Activated gamma-delta T cell treated with Interleukin-2 at 50 U/mL for 16 hours (primary cell): ENCODE measurements at regions not wholly inside any gene's neighbourhood (a gene's known extent, or its start where the extent isn't known, plus 50 kb on each side); places are given as distances from the start of the nearest gene placed in this dataset.

ENCODE experiments used
- DNase-seq: peaks from one replicate; pipeline ENCODE4 v3.0.0-alpha.2; 2020

- no peak for DNase-seq
Observed at GRCh38 chr6:41474213-41474933, 71.8 kb upstream of the FOXP4 start.

GRCh38 chr6:41475164-41475563 is 71.0 kb upstream of the FOXP4 start:
- no peak for DNase-seq

DNA sequence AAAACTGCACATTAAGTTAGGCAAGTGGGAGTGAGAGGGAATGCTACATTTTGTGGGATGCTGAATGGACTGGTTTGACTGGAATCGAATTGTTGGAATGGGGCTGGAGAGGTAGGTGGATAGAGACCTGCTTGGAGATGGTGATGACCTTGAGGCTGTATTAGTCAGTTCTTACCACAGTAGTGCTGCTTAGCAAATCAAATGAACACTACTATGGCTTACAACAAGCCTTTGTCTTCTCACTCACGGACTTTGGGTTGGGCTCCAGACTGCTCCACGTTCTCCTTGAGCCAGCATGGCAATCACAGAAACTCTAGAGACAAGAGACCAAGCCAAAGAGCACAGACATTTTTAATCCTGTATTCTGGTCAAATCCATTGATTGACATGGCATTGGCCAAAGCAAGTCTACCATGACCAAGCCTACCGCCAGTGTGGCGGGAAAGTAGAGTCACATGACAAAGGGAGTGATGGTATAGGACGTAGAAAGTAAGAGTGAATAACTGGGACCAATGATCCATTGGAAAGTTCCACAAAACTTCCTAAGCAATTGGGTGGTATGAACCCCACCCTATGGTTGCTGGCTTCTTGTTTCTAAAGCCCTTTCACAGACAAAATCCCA is 70.3 kb upstream of the FOXP4 start:
- DNase-seq: no peak

DNA sequence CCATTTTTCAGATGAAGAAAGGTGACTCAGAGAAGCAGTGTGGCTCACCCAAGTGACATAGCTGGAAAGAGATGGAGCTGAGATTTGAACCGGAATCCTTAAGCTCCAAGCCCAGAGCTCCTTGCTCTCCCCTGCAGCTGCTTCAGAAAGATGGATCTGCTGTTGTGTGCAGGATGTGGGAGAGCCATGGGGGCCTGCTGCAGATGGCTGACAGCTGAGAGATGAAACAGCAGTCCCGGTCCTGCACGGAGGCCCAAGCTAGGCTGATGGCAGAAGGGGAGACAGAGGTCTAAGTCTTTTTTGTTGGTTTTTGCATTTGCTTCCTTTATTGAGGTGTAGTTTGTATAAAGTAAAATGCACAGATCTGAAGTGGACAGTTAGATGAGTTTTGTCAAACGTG is 69.8 kb upstream of the FOXP4 start:
- DNase-seq: no peak

DNA sequence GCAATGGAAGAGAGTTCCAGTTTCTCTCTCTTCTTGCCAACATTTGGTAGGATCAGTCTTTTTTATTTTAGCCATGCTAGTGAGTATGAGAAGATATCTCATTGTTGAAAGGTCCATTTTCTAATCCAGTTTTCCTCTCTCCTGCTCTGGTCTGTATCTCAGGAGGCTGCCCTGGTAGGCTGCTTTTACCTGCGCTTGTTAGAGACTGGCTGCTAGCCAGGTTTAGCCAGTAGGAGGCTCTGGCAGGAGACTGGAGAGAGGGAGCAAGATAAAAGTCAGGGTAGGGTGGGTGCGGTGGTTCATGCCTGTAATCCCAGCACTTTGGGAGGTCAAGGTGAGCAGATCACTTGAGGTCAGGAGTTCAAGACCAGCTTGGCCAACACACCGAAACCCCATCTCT is 68.6 kb upstream of the FOXP4 start:
- no peak for DNase-seq

GRCh38 chr6:41483943-41484342 is 62.2 kb upstream of the FOXP4 start:
- no peak for DNase-seq

DNA sequence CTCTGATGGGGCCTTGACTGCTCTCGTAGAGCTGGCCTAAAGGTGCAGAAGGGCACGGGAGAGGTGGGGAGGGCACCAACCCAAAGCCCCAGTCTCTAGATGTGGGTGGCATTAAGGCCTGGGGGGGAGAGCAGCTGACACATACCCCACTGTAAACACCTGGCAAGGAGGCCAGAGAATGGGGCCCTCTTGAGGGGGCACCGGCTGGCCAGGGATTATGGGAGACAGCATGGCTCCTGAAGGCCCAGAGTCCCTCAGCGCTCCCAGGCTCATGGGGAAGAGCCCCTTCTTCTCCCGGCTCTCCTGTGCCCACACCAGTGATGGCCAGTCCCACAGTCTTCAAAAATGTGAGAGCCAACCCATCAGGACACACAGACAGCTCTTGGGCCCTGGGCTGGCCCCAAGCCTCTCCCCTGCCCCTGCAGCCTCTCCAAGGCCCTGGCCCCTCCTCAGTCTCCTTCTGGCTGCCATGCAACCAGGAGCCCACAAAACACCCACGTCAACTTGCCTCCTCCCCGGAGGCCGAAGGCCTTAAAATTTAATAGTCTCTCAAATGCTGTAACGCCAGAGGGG is 58.2 kb upstream of the FOXP4 start:
- DNase-seq: no peak

DNA sequence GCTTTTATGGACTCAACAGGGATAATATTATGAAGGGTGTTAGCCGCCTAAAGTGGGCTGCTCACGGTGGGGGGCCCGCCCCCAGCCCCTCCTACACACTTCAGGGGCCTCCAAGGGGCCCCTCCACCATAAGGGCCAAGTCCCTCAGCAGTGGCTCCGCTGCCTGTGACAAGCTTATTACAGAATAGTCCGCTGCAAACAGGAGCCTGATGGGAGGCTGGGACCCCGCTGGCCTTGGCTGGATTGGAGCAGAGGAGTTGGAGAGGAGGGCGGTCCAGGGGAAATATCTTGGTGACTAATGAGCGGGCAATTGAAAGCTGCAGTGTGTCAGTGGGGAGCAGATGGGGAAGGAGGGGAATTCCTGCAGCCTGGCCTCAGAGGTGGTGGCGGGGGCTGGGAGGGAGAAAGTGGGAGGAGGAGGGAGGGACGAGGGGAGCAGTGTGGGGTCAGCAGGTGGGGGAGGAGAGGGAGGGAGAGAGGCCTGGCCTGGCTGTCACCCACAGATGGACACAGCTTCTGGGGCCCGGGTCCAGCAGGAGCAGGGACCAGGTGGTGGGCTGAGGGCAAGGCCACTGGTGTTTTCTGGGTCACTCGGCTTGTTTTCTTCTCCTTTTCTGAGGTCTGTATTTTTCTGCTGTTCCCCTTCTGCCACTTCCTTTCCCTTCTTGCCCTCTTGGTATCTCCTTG is 57.6 kb upstream of the FOXP4 start:
- no peak for DNase-seq

DNA sequence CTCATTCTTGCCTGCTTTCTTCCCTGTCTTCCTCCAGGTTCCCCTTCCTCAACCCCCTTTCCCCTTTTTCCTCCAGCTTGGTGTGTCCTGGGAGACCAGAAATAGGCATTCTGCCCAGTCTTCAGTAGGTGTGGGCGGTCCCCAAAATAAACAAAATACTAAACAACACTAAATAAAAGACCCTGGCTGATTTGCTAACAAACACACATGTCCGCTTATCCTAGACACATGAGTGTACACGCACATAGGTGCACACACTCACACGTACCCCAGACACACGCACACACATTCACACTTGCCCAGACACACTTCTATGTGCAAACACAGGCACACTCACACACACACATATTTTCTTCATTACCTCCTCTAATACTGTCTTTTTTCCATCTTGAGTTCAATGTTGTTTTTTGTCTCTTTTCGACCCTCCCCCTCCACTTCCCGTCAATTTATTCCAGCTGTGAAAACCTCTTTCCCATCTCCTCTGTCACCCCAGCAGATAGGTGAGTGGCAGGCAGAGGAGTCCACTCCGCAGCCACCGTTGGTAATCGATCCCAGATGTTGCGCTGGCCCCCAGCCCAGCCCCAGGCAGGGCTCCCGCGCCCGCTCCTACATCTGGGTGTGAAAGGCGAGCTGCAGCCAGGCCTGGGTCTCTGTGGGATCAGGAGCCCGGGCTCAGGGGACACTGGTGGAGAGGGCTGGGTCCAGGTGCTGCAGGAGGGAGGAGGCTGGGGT is 56.9 kb upstream of the FOXP4 start:
- DNase-seq: no peak

DNA sequence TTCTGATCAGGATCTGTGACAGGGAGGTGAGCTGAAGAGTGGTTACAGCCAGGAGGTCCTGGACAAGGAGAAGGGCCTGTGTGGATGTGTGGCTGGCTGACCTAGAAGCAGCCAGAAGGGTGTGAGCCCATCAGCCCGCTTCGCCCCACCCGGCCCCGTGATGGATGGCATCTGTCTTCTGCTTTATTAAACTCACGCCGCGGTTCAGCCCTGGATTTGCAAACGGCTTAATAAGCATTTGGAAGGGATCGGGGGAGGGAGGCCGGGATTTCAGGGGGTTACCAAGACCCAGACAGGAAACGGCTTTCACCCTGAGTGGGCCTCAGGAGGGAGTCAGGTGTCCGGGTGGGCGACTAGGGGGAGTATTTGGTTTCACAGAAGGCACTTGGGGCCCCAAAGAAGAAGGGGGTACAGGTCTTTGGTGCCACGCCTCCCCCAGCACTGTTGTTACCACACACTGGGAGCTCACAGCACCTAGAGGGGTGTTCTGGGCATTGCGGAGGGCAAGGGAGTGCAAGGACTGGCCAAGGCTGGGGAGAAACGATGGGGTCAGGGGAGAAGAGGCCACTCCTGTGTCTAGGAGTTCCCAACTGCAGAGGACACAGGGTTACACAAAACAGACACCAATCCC is 53.8 kb upstream of the FOXP4 start:
- DNase-seq: no peak

DNA sequence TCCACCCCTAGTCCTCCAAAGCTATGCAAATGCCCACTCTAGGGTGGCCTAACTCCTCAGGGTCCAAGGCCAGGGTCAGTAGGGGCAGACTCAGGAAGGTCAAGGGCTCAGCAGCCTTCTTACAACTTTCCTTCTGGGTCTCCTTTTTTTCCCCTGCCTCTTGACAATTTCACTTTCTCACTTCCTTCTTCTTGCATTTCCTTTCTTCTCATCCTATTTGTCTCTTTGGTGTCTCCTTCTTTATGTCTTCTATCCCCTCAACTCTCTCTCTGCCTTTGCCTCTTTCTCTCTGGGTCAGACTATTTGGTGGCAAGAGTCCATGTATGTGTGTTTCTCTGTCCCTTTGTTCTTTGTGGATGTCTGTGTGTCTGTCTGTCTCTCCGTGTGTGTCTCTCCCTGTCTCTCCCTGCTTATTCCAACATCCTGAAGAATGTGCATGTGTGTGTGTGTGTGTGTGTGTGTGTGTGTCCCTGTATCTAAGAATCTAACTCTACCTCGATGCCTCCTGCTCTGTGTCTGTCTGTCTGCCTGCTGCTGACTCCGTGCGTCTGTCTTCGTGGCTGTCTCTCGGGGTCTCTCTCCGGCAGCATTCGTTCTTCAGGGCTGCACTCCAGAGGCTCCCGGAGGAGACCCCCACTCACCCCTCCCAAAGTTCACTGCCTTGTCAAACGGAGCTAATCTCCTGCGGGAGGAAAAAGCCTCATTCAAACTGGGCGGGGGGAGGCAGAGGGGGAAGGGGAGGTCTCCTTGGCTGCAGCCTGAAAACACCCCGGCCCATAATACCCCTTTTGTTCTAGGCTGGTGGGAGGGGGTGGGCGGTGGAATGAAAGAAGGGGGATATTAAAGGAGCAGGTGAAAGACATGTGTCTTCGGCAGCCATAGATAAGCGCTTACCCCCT is 51.7 kb upstream of the FOXP4 start:
- DNase-seq: no peak
